ENCODE measurements at regions not wholly inside any gene's neighbourhood (a gene's known extent, or its start where the extent isn't known, plus 50 kb on each side); places are given as distances from the start of the nearest gene placed in this dataset.

- Mint-ChIP-seq H3K27me3 (ENCODE audit: low read depth) (no peaks in the 10 kb centered on the region), H3K4me3 (no peak overlapping the region), H3K36me3 (ENCODE audit: insufficient read depth) (no peaks in the 10 kb centered on the region), H3K9me3 (no peaks in the 10 kb centered on the region), H3K4me1 (ENCODE audit: low read depth) (no peaks in the 10 kb centered on the region)
- DNase-seq (no peak), ATAC-seq (no peak)
Measured at GRCh38 chr5:8689773-8690172, 820.8 kb downstream of the MTRR start.

GRCh38 chr5:8691221-8691620 lies 822.3 kb downstream of the MTRR start:
- no peaks in the 10 kb centered on the region for H3K27me3 Mint-ChIP-seq (ENCODE audit: low read depth)
- ATAC-seq = no peak
- DNase-seq = no peak
- H3K4me3 Mint-ChIP-seq = no peak overlapping the region
- peaks cover 4% of the 10 kb centered on the region for H3K9me3 Mint-ChIP-seq
- H3K36me3 Mint-ChIP-seq (ENCODE audit: insufficient read depth) = no peaks in the 10 kb centered on the region
- H3K4me1 Mint-ChIP-seq (ENCODE audit: low read depth) = no peaks in the 10 kb centered on the region

- H3K4me3 Mint-ChIP-seq = no peak overlapping the region
- no peaks in the 10 kb centered on the region for H3K4me1 Mint-ChIP-seq (ENCODE audit: low read depth)
- no peaks in the 10 kb centered on the region for H3K36me3 Mint-ChIP-seq (ENCODE audit: insufficient read depth)
- H3K9me3 Mint-ChIP-seq = peaks cover 4% of the 10 kb centered on the region
- no peak for DNase-seq
- ATAC-seq = no peak
- H3K27me3 Mint-ChIP-seq (ENCODE audit: low read depth) = no peaks in the 10 kb centered on the region
Measured at GRCh38 chr5:8693341-8693844, 824.4 kb downstream of the MTRR start.

GRCh38 chr5:8694545-8694944 lies 825.6 kb downstream of the MTRR start:
- DNase-seq (no peak), ATAC-seq (no peak)
- Mint-ChIP-seq H3K36me3 (ENCODE audit: insufficient read depth) (no peaks in the 10 kb centered on the region), H3K9me3 (peaks cover 4% of the 10 kb centered on the region), H3K4me3 (no peak overlapping the region), H3K4me1 (ENCODE audit: low read depth) (no peaks in the 10 kb centered on the region), H3K27me3 (ENCODE audit: low read depth) (no peaks in the 10 kb centered on the region)

GRCh38 chr5:8695902-8696845 lies 827.2 kb downstream of the MTRR start:
- H3K4me1 Mint-ChIP-seq (ENCODE audit: low read depth) = no peaks in the 10 kb centered on the region
- no peak for DNase-seq
- peaks cover 4% of the 10 kb centered on the region for H3K9me3 Mint-ChIP-seq

GRCh38 chr5:8700222-8700621 lies 831.3 kb downstream of the MTRR start:
- Mint-ChIP-seq H3K4me3 (no peak overlapping the region), H3K27me3 (ENCODE audit: low read depth) (no peaks in the 10 kb centered on the region), H3K36me3 (ENCODE audit: insufficient read depth) (no peaks in the 10 kb centered on the region), H3K9me3 (peaks cover 7% of the 10 kb centered on the region), H3K4me1 (ENCODE audit: low read depth) (no peaks in the 10 kb centered on the region)
- no peak for DNase-seq
- no peak for ATAC-seq

More at GRCh38 chr5:8695902-8696845, 827.2 kb downstream of the MTRR start:
- ATAC-seq = no peak
- Mint-ChIP-seq H3K4me3 (no peak overlapping the region), H3K27me3 (ENCODE audit: low read depth) (no peaks in the 10 kb centered on the region), H3K36me3 (ENCODE audit: insufficient read depth) (no peaks in the 10 kb centered on the region)

GRCh38 chr5:8700671-8701070 lies 831.7 kb downstream of the MTRR start:
- peaks cover 5% of the 10 kb centered on the region for H3K9me3 Mint-ChIP-seq
- H3K4me1 Mint-ChIP-seq (ENCODE audit: low read depth) = no peaks in the 10 kb centered on the region
- DNase-seq (no peak), ATAC-seq (no peak)
- H3K27me3 Mint-ChIP-seq (ENCODE audit: low read depth) = no peaks in the 10 kb centered on the region
- no peak overlapping the region for H3K4me3 Mint-ChIP-seq
- H3K36me3 Mint-ChIP-seq (ENCODE audit: insufficient read depth) = no peaks in the 10 kb centered on the region

- ATAC-seq = no peak
- no peak overlapping the region for H3K4me3 Mint-ChIP-seq
Measured at GRCh38 chr5:8701251-8701650, 832.3 kb downstream of the MTRR start.

GRCh38 chr5:8710426-8710930 lies 835.4 kb downstream of the SEMA5A start:
- Mint-ChIP-seq H3K4me3 (no peak overlapping the region), H3K36me3 (ENCODE audit: insufficient read depth) (no peaks in the 10 kb centered on the region), H3K9me3 (peaks cover 8% of the 10 kb centered on the region), H3K4me1 (ENCODE audit: low read depth) (no peaks in the 10 kb centered on the region), H3K27me3 (ENCODE audit: low read depth) (no peaks in the 10 kb centered on the region)
- DNase-seq (no peak), ATAC-seq (no peak)

More at GRCh38 chr5:8701251-8701650, 832.3 kb downstream of the MTRR start:
- no peaks in the 10 kb centered on the region for H3K4me1 Mint-ChIP-seq (ENCODE audit: low read depth)
- H3K9me3 Mint-ChIP-seq = peaks cover 4% of the 10 kb centered on the region
- H3K27me3 Mint-ChIP-seq (ENCODE audit: low read depth) = no peaks in the 10 kb centered on the region
- H3K36me3 Mint-ChIP-seq (ENCODE audit: insufficient read depth) = no peaks in the 10 kb centered on the region
- DNase-seq = no peak

GRCh38 chr5:8714198-8714597 lies 831.7 kb downstream of the SEMA5A start:
- H3K27me3 Mint-ChIP-seq (ENCODE audit: low read depth) = no peaks in the 10 kb centered on the region
- DNase-seq (no peak), ATAC-seq (no peak)
- H3K9me3 Mint-ChIP-seq = peaks cover 4% of the 10 kb centered on the region
- H3K4me3 Mint-ChIP-seq = no peak overlapping the region
- no peaks in the 10 kb centered on the region for H3K36me3 Mint-ChIP-seq (ENCODE audit: insufficient read depth)
- H3K4me1 Mint-ChIP-seq (ENCODE audit: low read depth) = no peaks in the 10 kb centered on the region

- Mint-ChIP-seq H3K9me3 (peaks cover 4% of the 10 kb centered on the region), H3K4me3 (no peak overlapping the region), H3K4me1 (ENCODE audit: low read depth) (no peaks in the 10 kb centered on the region), H3K36me3 (ENCODE audit: insufficient read depth) (no peaks in the 10 kb centered on the region), H3K27me3 (ENCODE audit: low read depth) (no peaks in the 10 kb centered on the region)
- ATAC-seq (no peak), DNase-seq (no peak)
Measured at GRCh38 chr5:8714861-8715260, 831.0 kb downstream of the SEMA5A start.

GRCh38 chr5:8719796-8720195 lies 826.1 kb downstream of the SEMA5A start:
- H3K4me3 Mint-ChIP-seq = no peak overlapping the region
- H3K27me3 Mint-ChIP-seq (ENCODE audit: low read depth) = no peaks in the 10 kb centered on the region
- H3K36me3 Mint-ChIP-seq (ENCODE audit: insufficient read depth) = no peaks in the 10 kb centered on the region
- DNase-seq = no peak
- no peaks in the 10 kb centered on the region for H3K4me1 Mint-ChIP-seq (ENCODE audit: low read depth)
- H3K9me3 Mint-ChIP-seq = peaks cover 8% of the 10 kb centered on the region
- no peak for ATAC-seq

GRCh38 chr5:8720506-8720905 lies 825.4 kb downstream of the SEMA5A start:
- DNase-seq (no peak), ATAC-seq (no peak)
- Mint-ChIP-seq H3K36me3 (ENCODE audit: insufficient read depth) (no peaks in the 10 kb centered on the region), H3K4me1 (ENCODE audit: low read depth) (no peaks in the 10 kb centered on the region), H3K9me3 (peaks cover 8% of the 10 kb centered on the region), H3K27me3 (ENCODE audit: low read depth) (no peaks in the 10 kb centered on the region), H3K4me3 (no peak overlapping the region)

- H3K9me3 Mint-ChIP-seq = peaks cover 8% of the 10 kb centered on the region
- H3K4me3 Mint-ChIP-seq = no peak overlapping the region
- no peaks in the 10 kb centered on the region for H3K4me1 Mint-ChIP-seq (ENCODE audit: low read depth)
- H3K27me3 Mint-ChIP-seq (ENCODE audit: low read depth) = no peaks in the 10 kb centered on the region
- ATAC-seq (no peak), DNase-seq (no peak)
- H3K36me3 Mint-ChIP-seq (ENCODE audit: insufficient read depth) = no peaks in the 10 kb centered on the region
Measured at GRCh38 chr5:8721536-8721935, 824.3 kb downstream of the SEMA5A start.
